HUES64 (cell line): ENCODE measurements at regions not wholly inside any gene's neighbourhood (a gene's known extent, or its start where the extent isn't known, plus 50 kb on each side); places are given as distances from the start of the nearest gene placed in this dataset.
"Not testable (repeated sequence)": the region's sequence is repeated elsewhere in the genome, so short reads cannot be mapped to it uniquely, and the experiment has no call there.

ENCODE experiments used
- H3K27ac ChIP-seq: 2 replicates; pipeline ENCODE4 v1.7.0; 2013; ENCODE audit warnings: low read depth, low read length, inconsistent platforms
- H3K27me3 ChIP-seq: 2 replicates; pipeline ENCODE4 v1.6.1; 2013; ENCODE audit warnings: mild to moderate bottlenecking, low read length; ENCODE audit not compliant: insufficient read depth
- H3K36me3 ChIP-seq: 2 replicates; pipeline ENCODE4 v1.6.1; 2013; ENCODE audit warnings: mild to moderate bottlenecking, low read length; ENCODE audit not compliant: insufficient read depth
- H3K4me1 ChIP-seq: 2 replicates; pipeline ENCODE4 v1.6.1; 2013; ENCODE audit warnings: mild to moderate bottlenecking, low read length, moderate library complexity; ENCODE audit not compliant: insufficient read depth
- H3K4me3 ChIP-seq: 2 replicates; pipeline ENCODE4 v1.5.1; 2013; ENCODE audit warnings: mild to moderate bottlenecking, low read length, moderate library complexity
- H3K9ac ChIP-seq: 2 replicates; pipeline ENCODE4 v1.6.1; 2013; ENCODE audit warnings: mild to moderate bottlenecking, low read depth, low read length
- H3K9me3 ChIP-seq: 2 replicates; pipeline ENCODE4 v1.6.1; 2013; ENCODE audit warnings: low read depth, low read length; ENCODE audit not compliant: insufficient read depth
- WGBS: fragments of 150-250, 120-280 bp; methylation state at CpG from one replicate; pipeline ENCODE4 v1.1.7; 2013; ENCODE audit warnings: missing lambda C conversion rate; 5-methylcytosine and 5-hydroxymethylcytosine counted together

DNA sequence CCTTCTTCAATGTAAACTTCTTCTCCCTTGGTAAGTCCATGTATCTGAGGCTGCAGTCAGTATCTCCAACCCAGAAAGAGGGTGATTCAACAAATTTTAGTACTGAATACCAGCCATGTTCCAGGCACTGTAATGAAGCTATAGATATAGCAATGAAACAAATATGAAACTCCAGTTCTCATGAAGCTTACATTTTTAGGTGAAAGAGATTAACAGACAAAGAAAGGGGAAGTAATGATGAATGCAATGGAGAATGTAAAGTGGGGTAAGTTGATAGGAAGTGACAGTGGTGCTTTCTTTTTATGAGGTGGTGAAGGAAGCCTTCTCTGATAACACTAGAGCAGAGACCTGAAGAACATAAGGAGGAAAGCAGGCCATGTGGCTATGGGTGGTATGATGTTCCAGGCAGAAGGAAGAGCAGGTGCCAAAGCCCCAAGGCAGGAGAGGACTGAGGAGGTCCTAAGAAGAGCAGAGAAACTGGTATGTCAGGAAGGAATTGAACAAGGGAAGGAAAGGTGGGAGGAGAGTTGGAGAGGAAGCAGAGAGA is 143.6 kb downstream of the TFAP2B start:
- no peaks in the 10 kb centered on the region for H3K4me1 ChIP-seq
- H3K27me3 ChIP-seq = no peaks in the 10 kb centered on the region
- H3K9me3 ChIP-seq = no peaks in the 10 kb centered on the region
- no peak overlapping the region for H3K9ac ChIP-seq
- H3K36me3 ChIP-seq = no peaks in the 10 kb centered on the region
- no peak overlapping the region for H3K27ac ChIP-seq
- no peak overlapping the region for H3K4me3 ChIP-seq

DNA sequence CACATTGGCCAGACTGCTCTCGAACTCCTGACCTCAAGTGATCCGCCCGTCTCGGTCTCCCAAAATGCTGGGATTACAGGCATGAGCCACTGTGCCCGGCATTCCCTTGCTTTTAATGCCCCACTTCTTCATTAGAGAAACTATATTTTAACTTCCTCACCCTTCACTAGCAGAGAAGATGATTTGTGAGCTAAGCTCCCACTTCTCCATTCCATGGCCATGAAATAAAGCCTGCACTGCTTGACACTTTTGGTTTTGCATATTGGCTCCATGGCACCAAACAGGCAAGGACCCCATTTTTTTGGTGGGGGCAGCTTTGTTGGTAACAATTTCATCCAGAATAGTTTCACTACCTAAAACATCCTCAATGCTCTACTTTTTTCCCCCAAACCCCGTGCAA is 145.3 kb downstream of the TFAP2B start:
- 88% methylated on average over 6 of the region's 6 CpGs for WGBS
- Histone ChIP-seq H3K4me1 (no peaks in the 10 kb centered on the region), H3K9ac (no peak overlapping the region)

DNA sequence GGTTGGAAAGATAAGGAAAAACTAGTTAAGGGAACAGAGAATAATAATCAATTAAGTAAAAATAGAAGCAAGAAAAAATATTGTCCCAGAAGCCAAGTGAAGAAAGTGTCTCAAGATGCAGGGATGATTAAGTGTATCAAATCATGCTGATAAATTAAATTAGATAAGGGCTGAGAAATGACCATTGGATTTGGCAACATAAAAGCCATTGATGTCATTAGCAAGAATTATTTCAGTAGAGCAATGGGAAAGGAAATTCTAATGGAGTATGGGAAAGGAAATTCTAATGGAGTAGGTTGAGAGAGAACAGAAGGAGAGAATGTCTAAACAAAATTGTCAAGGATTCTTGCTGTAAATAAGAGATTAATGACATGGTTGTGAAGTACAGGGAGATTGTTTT is 146.8 kb downstream of the TFAP2B start:
- H3K36me3 ChIP-seq = no peaks in the 10 kb centered on the region
- no peaks in the 10 kb centered on the region for H3K4me1 ChIP-seq

More for the DNA sequence above, 145.3 kb downstream of the TFAP2B start:
- H3K27me3 ChIP-seq = no peaks in the 10 kb centered on the region
- H3K36me3 ChIP-seq = no peaks in the 10 kb centered on the region
- H3K4me3 ChIP-seq = no peak overlapping the region
- no peaks in the 10 kb centered on the region for H3K9me3 ChIP-seq
- no peak overlapping the region for H3K27ac ChIP-seq

DNA sequence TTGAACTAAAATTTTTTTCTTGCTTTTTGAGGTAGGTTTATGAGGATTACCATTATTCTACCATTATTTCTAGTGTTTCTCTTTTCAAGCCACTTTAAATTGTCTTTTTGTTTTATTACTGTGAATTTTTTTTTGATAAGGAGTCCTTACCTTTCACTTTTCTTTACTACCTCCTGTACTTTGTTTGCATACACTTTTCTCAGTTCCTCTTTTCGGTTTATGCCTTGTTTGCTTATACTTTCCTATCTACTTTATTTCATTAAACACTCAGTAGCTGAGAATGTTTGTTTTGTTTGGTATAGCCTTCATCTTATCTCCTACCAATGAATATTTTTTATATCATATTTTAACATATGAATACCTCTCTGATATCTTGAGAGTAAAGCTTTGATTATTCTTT is 147.9 kb downstream of the TFAP2B start:
- 91% methylated on average over 1 of the region's 1 CpG for WGBS
- Histone ChIP-seq H3K36me3 (no peaks in the 10 kb centered on the region), H3K27me3 (no peaks in the 10 kb centered on the region), H3K9me3 (no peaks in the 10 kb centered on the region), H3K27ac (no peak overlapping the region), H3K4me1 (no peaks in the 10 kb centered on the region), H3K9ac (no peak overlapping the region), H3K4me3 (no peak overlapping the region)

More for the DNA sequence above, 146.8 kb downstream of the TFAP2B start:
- Histone ChIP-seq H3K4me3 (no peak overlapping the region), H3K9ac (no peak overlapping the region), H3K27ac (no peak overlapping the region), H3K9me3 (no peaks in the 10 kb centered on the region), H3K27me3 (no peaks in the 10 kb centered on the region)

DNA sequence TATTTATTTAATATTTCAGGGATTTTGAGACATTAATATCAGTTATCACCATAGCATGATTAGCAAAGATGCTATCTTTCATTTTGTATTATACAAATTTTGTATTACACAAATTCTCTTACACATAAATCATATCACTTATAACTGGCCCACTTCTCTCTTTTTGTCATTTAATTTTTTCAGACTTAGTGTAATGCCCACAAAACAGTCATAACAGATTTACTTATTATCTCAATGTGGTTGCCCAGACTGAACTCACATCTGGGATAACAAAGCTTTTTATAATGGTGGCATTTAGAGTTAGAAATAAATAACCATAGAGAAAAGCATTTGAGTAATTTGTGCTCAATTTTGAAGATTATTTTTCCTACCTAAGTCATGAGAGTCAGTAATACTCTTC is 148.3 kb downstream of the TFAP2B start:
- Histone ChIP-seq H3K4me3 (no peak overlapping the region), H3K4me1 (no peaks in the 10 kb centered on the region), H3K9ac (no peak overlapping the region), H3K36me3 (no peaks in the 10 kb centered on the region), H3K9me3 (no peaks in the 10 kb centered on the region), H3K27me3 (no peaks in the 10 kb centered on the region), H3K27ac (no peak overlapping the region)

DNA sequence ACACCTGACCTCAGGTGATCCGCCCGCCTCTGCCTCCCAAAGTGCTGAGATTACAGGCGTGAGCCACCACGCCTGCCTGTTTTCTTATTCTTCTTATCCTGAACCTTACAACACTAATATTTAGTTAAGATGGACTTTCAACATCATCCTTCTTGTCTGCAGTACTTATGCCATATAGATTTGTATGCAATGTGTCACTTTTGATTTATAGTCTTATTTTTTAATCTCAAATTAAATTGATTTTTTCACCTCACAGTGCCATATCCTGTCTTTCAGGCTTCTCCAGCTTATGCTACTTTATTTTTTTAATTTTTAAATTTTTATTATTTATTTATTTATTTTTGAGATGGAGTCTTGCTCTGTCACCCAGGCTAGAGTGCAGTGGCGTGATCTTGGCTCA is 149.6 kb downstream of the TFAP2B start:
- H3K27ac ChIP-seq, H3K9ac ChIP-seq, H3K36me3 ChIP-seq, H3K4me3 ChIP-seq, H3K27me3 ChIP-seq, H3K4me1 ChIP-seq, H3K9me3 ChIP-seq: not testable (repeated sequence)
- 89% methylated on average over 5 of the region's 5 CpGs for WGBS

DNA sequence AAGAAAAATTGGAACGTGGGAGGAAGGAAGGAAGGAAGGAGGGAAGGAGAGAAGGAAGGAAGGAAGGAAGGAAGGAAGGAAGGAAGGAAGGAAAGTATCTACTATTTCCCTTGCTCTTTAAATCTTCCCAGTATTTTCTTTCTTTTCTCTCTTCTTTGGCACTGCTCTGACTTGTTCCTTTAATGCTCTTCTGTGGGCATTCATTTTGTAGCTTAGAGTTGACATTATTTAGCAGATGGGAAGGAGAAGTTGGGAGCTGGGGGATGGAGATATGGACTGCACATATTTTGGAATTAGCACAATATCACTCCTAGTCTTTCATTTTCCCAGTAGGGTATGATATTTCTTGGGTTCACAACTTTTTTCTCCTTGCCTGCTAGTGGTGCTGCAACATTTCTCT is 152.2 kb downstream of the TFAP2B start:
- no peak overlapping the region for H3K9ac ChIP-seq
- H3K27me3 ChIP-seq = no peaks in the 10 kb centered on the region
- no peaks in the 10 kb centered on the region for H3K36me3 ChIP-seq
- H3K4me3 ChIP-seq = no peak overlapping the region
- WGBS = 50% methylated on average over 1 of the region's 1 CpG
- no peaks in the 10 kb centered on the region for H3K9me3 ChIP-seq
- no peaks in the 10 kb centered on the region for H3K4me1 ChIP-seq
- no peak overlapping the region for H3K27ac ChIP-seq

DNA sequence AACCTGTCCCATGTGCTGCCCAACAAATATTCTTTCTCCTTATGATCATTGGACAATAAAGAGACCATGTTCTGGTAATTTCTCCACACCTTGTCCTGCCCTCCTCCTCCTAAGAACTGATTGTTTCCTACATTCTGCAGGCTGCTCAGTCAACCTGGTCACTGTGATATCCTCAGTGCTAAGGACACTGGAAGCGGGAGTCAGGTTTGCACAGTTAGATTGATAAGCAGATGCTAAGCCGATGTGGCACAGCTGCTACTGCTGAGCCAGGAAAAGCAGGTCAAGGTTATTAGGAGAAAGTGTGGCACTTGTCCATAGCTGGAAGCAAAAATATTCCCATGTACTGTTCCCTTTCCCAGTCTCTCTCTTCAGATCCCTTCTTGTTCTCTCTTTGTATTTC is 154.8 kb downstream of the TFAP2B start:
- WGBS = 85% methylated on average over 2 of the region's 2 CpGs
- Histone ChIP-seq H3K4me3 (no peak overlapping the region), H3K9ac (no peak overlapping the region), H3K9me3 (no peaks in the 10 kb centered on the region), H3K27me3 (no peaks in the 10 kb centered on the region), H3K4me1 (peaks cover 4% of the 10 kb centered on the region; the same call in 1 of the 2 replicates), H3K36me3 (no peaks in the 10 kb centered on the region), H3K27ac (no peak overlapping the region)

DNA sequence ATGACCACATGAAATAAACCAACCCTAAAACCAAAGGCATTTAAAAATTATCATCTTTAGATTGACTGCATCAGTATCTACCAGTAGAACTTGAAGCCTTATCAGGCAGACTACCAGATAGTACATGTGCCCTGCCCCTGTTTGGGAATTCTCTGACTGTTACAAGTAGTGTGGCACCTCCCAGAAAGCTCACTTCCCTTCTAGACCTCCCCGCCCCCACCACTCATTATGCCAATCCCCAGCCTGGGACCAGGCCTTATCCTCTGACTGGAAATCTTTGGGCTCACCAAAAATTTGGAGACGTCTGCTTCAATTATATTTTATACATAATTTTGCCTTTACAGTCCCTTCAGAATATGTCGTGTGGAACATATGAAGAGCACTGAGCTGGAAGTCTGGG is 155.6 kb downstream of the TFAP2B start:
- H3K9ac ChIP-seq = no peak overlapping the region
- H3K9me3 ChIP-seq = no peaks in the 10 kb centered on the region
- H3K4me1 ChIP-seq = peaks cover 12% of the 10 kb centered on the region; the same call in 1 of the 2 replicates
- H3K4me3 ChIP-seq = no peak overlapping the region
- no peak overlapping the region for H3K27ac ChIP-seq
- 96% methylated on average over 3 of the region's 3 CpGs for WGBS
- H3K36me3 ChIP-seq = no peaks in the 10 kb centered on the region
- no peaks in the 10 kb centered on the region for H3K27me3 ChIP-seq

DNA sequence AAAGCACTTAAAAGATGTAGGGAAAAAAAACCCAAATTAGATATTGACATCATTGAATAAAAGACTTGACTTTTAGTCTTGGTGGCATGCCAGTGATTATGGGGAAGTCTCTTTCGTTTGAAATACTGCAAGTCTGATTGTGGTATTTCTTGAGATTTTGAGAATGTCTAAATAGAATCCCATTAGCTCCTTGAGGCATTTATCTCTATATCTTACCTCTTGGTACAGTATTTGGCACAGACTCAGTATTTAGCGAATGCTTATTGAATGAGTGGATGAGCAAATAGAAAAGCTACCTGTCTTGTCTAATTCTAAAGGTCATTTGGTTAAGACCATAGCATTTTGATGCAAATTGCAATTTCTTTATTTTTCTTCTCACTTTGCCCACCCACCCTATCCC is 156.5 kb downstream of the TFAP2B start:
- no peaks in the 10 kb centered on the region for H3K27me3 ChIP-seq
- WGBS = 97% methylated on average over 2 of the region's 2 CpGs
- peaks cover 17% of the 10 kb centered on the region; the same call in 1 of the 2 replicates for H3K4me1 ChIP-seq
- H3K9me3 ChIP-seq = no peaks in the 10 kb centered on the region
- H3K9ac ChIP-seq = no peak overlapping the region
- no peaks in the 10 kb centered on the region for H3K36me3 ChIP-seq
- no peak overlapping the region for H3K4me3 ChIP-seq
- no peak overlapping the region for H3K27ac ChIP-seq

DNA sequence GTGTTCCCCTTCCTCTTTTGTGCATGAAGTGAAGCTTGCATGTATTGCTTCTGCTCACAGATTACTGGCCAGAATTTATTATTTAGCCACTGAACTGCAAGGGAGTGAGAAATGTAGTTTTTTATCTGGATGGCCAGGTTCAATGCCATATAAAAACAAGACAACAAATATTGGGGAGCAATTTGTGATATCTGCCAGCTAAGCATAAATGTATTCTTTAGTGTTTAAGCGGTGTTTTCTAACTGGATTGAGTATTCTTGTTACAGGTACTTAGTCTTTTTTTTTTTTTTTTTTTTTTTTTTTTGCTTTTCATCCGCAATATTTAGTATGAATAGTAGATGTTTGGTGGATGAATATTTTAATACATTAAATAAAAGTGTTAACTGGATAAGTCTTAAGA is 158.2 kb downstream of the TFAP2B start:
- H3K36me3 ChIP-seq = no peaks in the 10 kb centered on the region
- H3K9me3 ChIP-seq = no peaks in the 10 kb centered on the region
- 80% methylated on average over 1 of the region's 2 CpGs for WGBS
- no peak overlapping the region for H3K27ac ChIP-seq
- H3K4me3 ChIP-seq = no peak overlapping the region
- no peak overlapping the region for H3K9ac ChIP-seq
- peaks cover 17% of the 10 kb centered on the region; the same call in 1 of the 2 replicates for H3K4me1 ChIP-seq
- H3K27me3 ChIP-seq = no peaks in the 10 kb centered on the region

DNA sequence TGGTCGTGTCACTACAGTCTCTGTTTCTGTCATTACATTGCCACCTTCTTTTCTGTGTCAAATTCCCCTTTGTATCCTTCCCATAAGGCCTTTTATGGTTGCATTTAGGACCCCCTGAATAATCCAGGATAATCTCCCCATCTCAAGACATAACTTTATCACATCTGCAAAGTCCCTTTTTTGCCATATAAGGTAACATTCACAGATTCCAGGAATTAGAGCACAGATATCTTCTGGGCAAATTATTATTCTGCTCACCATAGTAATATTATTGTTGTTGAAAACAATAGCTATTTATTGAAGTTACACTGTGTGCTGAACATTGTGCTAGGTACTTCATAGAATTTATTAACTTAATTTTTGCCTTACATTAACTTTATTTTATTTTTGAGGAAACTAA is 159.1 kb downstream of the TFAP2B start:
- peaks cover 17% of the 10 kb centered on the region; the same call in 1 of the 2 replicates for H3K4me1 ChIP-seq
- no peak overlapping the region for H3K9ac ChIP-seq
- H3K36me3 ChIP-seq = no peaks in the 10 kb centered on the region
- WGBS = 86% methylated on average over 1 of the region's 1 CpG
- H3K27ac ChIP-seq = no peak overlapping the region
- H3K9me3 ChIP-seq = no peaks in the 10 kb centered on the region
- no peak overlapping the region for H3K4me3 ChIP-seq
- H3K27me3 ChIP-seq = no peaks in the 10 kb centered on the region
